K562 (cell line): ENCODE measurements at regions not wholly inside any gene's neighbourhood (a gene's known extent, or its start where the extent isn't known, plus 50 kb on each side); places are given as distances from the start of the nearest gene placed in this dataset.

Source experiments
- ATAC-seq: fragments of 200-7000 bp; cut with Tn5 transposase; 3 replicates; pipeline ENCODE4 v1.9.1; 2020; ENCODE audit warnings: moderate library complexity
- BruUV-seq: library from RNA; stranded (reverse); fragments of 400-500 nt; replicated peaks from 2 replicates; lab custom pipeline; 2021; lab: Mats Ljungman, UMichigan
- CTCF ChIA-PET: fragments of 300-600 bp; formaldehyde crosslinking; extraction: SDS; loops from one replicate; lab custom pipeline; 2021; ENCODE audit warnings: low intra/inter-chr PET ratio; lab: Yijun Ruan, JAX
- POLR2A ChIA-PET: fragments of 300-600, 350-650 bp; sonication (Branson Sonifier 250); formaldehyde crosslinking; extraction: SDS; loops from one replicate; lab custom pipeline; 2021; ENCODE audit warnings: antibody characterized with exemption, inconsistent platforms; lab: Yijun Ruan, JAX
- DNase-seq, 4 experiments: peaks; one replicate each; pipeline versions ENCODE4 v3.0.0 to v3.0.0-alpha.2; 2011 to 2018; ENCODE audit warnings: low spot score in 3 of 4, mixed read lengths in 3 of 4; ENCODE audit errors: extremely low read depth in 1 of 4
- FAIRE-seq: peaks from 2 replicates; lab custom pipeline; 2011; peaks lifted over from hg19 to GRCh38; lab: Jason Lieb, UNC
- H2AFZ ChIP-seq: 2 replicates; pipeline ENCODE4 v1.6.0; 2011; ENCODE audit warnings: low read depth, low read length, control low read depth, inconsistent platforms
- H3K27ac ChIP-seq: fragments of 200-600 bp; 3 replicates; pipeline ENCODE4 v1.8.0; 2011; ENCODE audit warnings: low read depth, mild to moderate bottlenecking, control low read depth, inconsistent platforms, low read length, moderate library complexity, mixed read lengths; ENCODE audit errors: extremely low read depth
- H3K27me3 ChIP-seq, 2 experiments: fragments of 300-600 bp in 1 of 2; 2 replicates in 1 of 2; 3 replicates in 1 of 2; pipeline versions ENCODE4 v1.6.0 to v1.8.0; 2011; ENCODE audit warnings: inconsistent platforms in 2 of 2, low read length in 2 of 2, mild to moderate bottlenecking in 1 of 2, mixed read lengths in 1 of 2, moderate library complexity in 1 of 2; ENCODE audit not compliant: control insufficient read depth in 2 of 2, insufficient read depth in 2 of 2
- H3K36me3 ChIP-seq: fragments of 300-600 bp; 3 replicates; pipeline ENCODE4 v1.8.0; 2011; ENCODE audit warnings: mild to moderate bottlenecking, low read length, inconsistent platforms; ENCODE audit not compliant: control insufficient read depth, insufficient read depth
- H3K4me1 ChIP-seq, 2 experiments: fragments of 200-600 bp in 1 of 2; replicated peaks in 1 of 2; 2 replicates in 1 of 2; 3 replicates in 1 of 2; pipeline versions ENCODE4 v1.5.1 to v1.8.0; 2011; ENCODE audit warnings: inconsistent platforms in 2 of 2, low read length in 2 of 2, mild to moderate bottlenecking in 1 of 2, mixed read lengths in 1 of 2, moderate library complexity in 1 of 2; ENCODE audit not compliant: control insufficient read depth in 2 of 2, insufficient read depth in 2 of 2
- H3K4me2 ChIP-seq: 2 replicates; pipeline ENCODE4 v1.6.1; 2011; ENCODE audit warnings: low read length, control low read depth, inconsistent platforms, mixed read lengths; ENCODE audit not compliant: insufficient read depth
- H3K4me3 ChIP-seq: fragments of 200-600 bp; sonication (generic), shearing (Covaris generic); 2 replicates; pipeline ENCODE4 v1.5.1; 2016; ENCODE audit warnings: control low read depth, inconsistent platforms
- H3K79me2 ChIP-seq: fragments of 200-600 bp; 3 replicates; pipeline ENCODE4 v1.8.0; 2011; ENCODE audit warnings: low read length, inconsistent platforms; ENCODE audit not compliant: control insufficient read depth, insufficient read depth
- H3K9ac ChIP-seq, 2 experiments: 2 replicates each; pipeline versions ENCODE4 v1.6.0 to v1.6.1; 2011; ENCODE audit warnings: low read depth in 2 of 2, low read length in 2 of 2, control low read depth in 1 of 2, inconsistent platforms in 1 of 2, mild to moderate bottlenecking in 1 of 2, mixed read lengths in 1 of 2; ENCODE audit not compliant: insufficient read depth in 1 of 2
- H3K9me1 ChIP-seq: one replicate; pipeline ENCODE4 v1.6.0; 2011; ENCODE audit warnings: inconsistent platforms, mild to moderate bottlenecking, low read length, moderate library complexity; ENCODE audit not compliant: control insufficient read depth, insufficient read depth
- H3K9me3 ChIP-seq: replicated peaks from 2 replicates; pipeline ENCODE4 v1.5.1; 2011; ENCODE audit warnings: low read depth, low read length, inconsistent platforms; ENCODE audit not compliant: control insufficient read depth, insufficient read depth
- H4K20me1 ChIP-seq: replicated peaks from 2 replicates; pipeline ENCODE4 v1.6.1; 2011; ENCODE audit warnings: low read length, inconsistent platforms, mixed read lengths; ENCODE audit not compliant: control insufficient read depth, insufficient read depth
- ASH1L ChIP-seq: fragments of 450-650 bp; IDR thresholded peaks from 2 replicates; pipeline ENCODE4 v1.6.1; 2018; ENCODE audit warnings: borderline replicate concordance, mild to moderate bottlenecking, low read depth; ENCODE audit not compliant: partially characterized antibody
- HCFC1 ChIP-seq: IDR thresholded peaks from 2 replicates; pipeline ENCODE4 v1.6.1; 2012; ENCODE audit warnings: low read depth, low read length, improper control_type of control experiment
- HNRNPL ChIP-seq: fragments of 200-400 bp; formaldehyde crosslinking; IDR thresholded peaks from 2 replicates; pipeline ENCODE4 v1.6.1; 2017; ENCODE audit warnings: low read depth, mild to moderate bottlenecking, low read length
- NELFE ChIP-seq: IDR thresholded peaks from 2 replicates; pipeline ENCODE4 v1.6.1; 2011; ENCODE audit warnings: mild to moderate bottlenecking; ENCODE audit not compliant: insufficient read depth, insufficient read length
- PHF8 ChIP-seq: fragments of 200-600 bp; sonication (generic); IDR thresholded peaks from 2 replicates; pipeline ENCODE4 v1.6.1; 2012; ENCODE audit warnings: mixed run types, mild to moderate bottlenecking, inconsistent platforms, low read length, moderate library complexity, borderline replicate concordance
- SMARCB1 ChIP-seq: IDR thresholded peaks from 2 replicates; pipeline ENCODE4 v1.6.1; 2011; ENCODE audit warnings: improper control_type of control experiment, low read depth; ENCODE audit not compliant: insufficient read length
- TEAD1 ChIP-seq, 2 experiments: fragments of 450-650 bp in 1 of 2; sonication (generic) in 1 of 2; formaldehyde crosslinking; IDR thresholded peaks; 2 replicates each; pipeline versions ENCODE4 v1.4.0 to v1.8.0; 2020 to 2022; ENCODE audit warnings: mild to moderate bottlenecking in 2 of 2, missing genetic modification reagents in 1 of 2
- WGBS: fragments of 100-300 bp; shearing (Covaris generic); methylation state at CpG from one replicate; pipeline ENCODE4 v1.1.6; 2016; ENCODE audit warnings: low coverage, mixed read lengths; ENCODE audit not compliant: insufficient coverage; ENCODE audit errors: missing lambda C conversion rate; 5-methylcytosine and 5-hydroxymethylcytosine counted together
- in situ Hi-C: fragments of 300-500 bp; cut with MboI; formaldehyde crosslinking; loops from 4 replicates; pipeline ENCODE4 v1.15.0; 2018; ENCODE audit warnings: inconsistent platforms, mixed read lengths
- intact Hi-C: fragments of 100-400 bp; cut with micrococcal nuclease; formaldehyde crosslinking; loops from 2 replicates; pipeline ENCODE4 v1.14.2; 2022
- TF ChIP-seq, protein P1 (sequence below): fragments of 450-650 bp; IDR thresholded peaks from 2 replicates; pipeline ENCODE4 v1.6.1; 2016; ENCODE audit warnings: borderline replicate concordance
- TF ChIP-seq, protein P2 (sequence below), 2 experiments: IDR thresholded peaks in 1 of 2; conservative IDR thresholded peaks in 1 of 2; 2 replicates each; pipeline ENCODE4 v1.6.1; 2016; ENCODE audit warnings: low read depth in 2 of 2, mild to moderate bottlenecking in 1 of 2, missing compliant biosample characterization in 1 of 2, missing genetic modification characterization in 1 of 2, moderate library complexity in 1 of 2

DNA sequence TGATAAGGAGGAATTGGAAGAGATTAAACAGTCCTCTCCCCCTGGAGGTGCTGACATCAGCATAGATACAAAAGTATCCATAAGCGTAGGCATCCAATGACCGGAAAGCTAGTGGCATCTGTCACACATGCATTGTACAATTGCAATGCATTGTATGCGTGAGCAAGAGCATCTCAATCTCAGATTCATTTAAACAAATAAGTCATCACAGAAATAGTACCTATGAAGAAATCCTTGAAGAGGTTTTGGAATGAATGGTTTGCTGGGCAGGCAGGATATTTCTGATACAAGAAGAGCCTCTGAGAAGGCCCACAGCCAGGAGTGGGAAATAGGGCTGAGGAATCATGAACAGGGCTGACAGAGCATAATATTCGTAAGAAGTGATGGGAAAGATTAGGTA, 88.9 kb upstream of the ABCD3 start:
- POLR2A ChIA-PET = interaction anchor here (0.6 to 0.8 kb wide), 2 partner anchors 266 to 1446 kb away, joined by 3 read pairs; no protein-coding TSS in a partner anchor
- Histone ChIP-seq H3K4me3 (no peak overlapping the region), H3K9ac (no peak overlapping the region), H2AFZ (no peak overlapping the region), H3K9me1 (no peaks in the 10 kb centered on the region), H3K27ac (no peak overlapping the region)
- ATAC-seq = no peak
- in situ Hi-C loops = no loop called here
- TF ChIP-seq ASH1L (no peak), SMARCB1 (no peak), HCFC1 (no peak), PHF8 (no peak)
- TF ChIP-seq, all 486 proteins: peak for 0
- Histone ChIP-seq H3K4me2 (no peak overlapping the region), H3K36me3 (no peaks in the 10 kb centered on the region), H3K27me3 (peaks cover 6 to 14% of the 10 kb centered on the region in 2 experiments; a peak in 4 of 5 replicates), H4K20me1 (no peaks in the 10 kb centered on the region; the same call in 1 of the 2 replicates), H3K79me2 (no peaks in the 10 kb centered on the region), H3K9me3 (no peaks in the 10 kb centered on the region), H3K4me1 (no peaks in the 10 kb centered on the region; a peak in 1 of 5 replicates)
- 2% methylated on average over 4 of the region's 4 CpGs for WGBS
- FAIRE-seq (no peak), DNase-seq (no peak)
- intact Hi-C loops = no loop called here
- CTCF ChIA-PET = no interaction called here
- BruUV-seq = no TSS peak

DNA sequence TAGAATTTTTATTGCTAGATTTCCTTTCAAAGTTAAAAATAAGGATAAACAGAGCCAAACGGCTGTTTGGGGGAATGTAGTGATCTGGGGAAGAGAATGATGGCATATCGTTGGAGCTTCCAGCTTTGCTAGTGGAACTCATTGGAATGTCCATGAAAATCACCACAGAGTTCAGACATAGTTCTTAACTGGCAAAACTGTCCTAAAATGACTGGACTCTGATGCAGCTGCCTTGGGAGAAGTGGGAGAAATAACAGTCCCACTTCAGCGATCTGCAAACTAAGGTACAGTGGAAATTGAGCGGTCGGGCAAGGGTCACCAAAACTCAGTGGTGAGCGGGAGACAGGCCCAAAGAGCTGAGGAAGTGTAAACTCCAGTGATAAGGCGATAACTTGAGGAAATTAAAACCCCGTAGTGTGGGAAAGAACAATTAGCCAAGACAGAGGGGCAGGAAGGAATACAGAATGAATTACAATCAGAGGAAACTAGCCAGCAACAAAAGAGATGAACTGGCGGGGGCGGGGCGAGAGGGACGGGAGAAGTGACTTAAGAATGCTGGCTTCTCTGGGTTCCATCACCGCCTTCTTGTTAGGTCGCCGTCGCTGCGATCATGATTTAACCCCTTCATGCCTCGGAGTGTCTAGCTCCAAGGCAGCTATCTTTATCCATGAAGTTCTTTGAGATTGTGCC, 89.8 kb upstream of the ARHGAP29 start:
- ATAC-seq (no peak), DNase-seq (no peak), FAIRE-seq (no peak)
- no peaks in the 10 kb centered on the region for H3K4me1 ChIP-seq
- H3K36me3 ChIP-seq = no peaks in the 10 kb centered on the region
- H3K27ac ChIP-seq = no peak overlapping the region
- no peaks in the 10 kb centered on the region for H3K79me2 ChIP-seq
- WGBS = 3% methylated on average over 17 of the region's 18 CpGs
- H3K27me3 ChIP-seq = peaks cover 4 to 10% of the 10 kb centered on the region in 2 experiments; a peak in 4 of 5 replicates
- ChIA-PET CTCF (no interaction called here), POLR2A (interaction anchor here (0.7 kb wide), 1 partner anchor 210 kb away, joined by 3 read pairs; no protein-coding TSS in a partner anchor)
- H3K9ac ChIP-seq = no peak overlapping the region
- intact Hi-C loops = no loop called here
- H3K4me3 ChIP-seq = no peak overlapping the region
- in situ Hi-C loops = no loop called here
- H3K4me2 ChIP-seq = no peak overlapping the region
- H4K20me1 ChIP-seq = no peaks in the 10 kb centered on the region; the same call in 1 of the 2 replicates
- BruUV-seq = no TSS peak
- no peak overlapping the region for H2AFZ ChIP-seq
- no peaks in the 10 kb centered on the region for H3K9me3 ChIP-seq
- H3K9me1 ChIP-seq = no peaks in the 10 kb centered on the region
- TF ChIP-seq, protein P1, sequence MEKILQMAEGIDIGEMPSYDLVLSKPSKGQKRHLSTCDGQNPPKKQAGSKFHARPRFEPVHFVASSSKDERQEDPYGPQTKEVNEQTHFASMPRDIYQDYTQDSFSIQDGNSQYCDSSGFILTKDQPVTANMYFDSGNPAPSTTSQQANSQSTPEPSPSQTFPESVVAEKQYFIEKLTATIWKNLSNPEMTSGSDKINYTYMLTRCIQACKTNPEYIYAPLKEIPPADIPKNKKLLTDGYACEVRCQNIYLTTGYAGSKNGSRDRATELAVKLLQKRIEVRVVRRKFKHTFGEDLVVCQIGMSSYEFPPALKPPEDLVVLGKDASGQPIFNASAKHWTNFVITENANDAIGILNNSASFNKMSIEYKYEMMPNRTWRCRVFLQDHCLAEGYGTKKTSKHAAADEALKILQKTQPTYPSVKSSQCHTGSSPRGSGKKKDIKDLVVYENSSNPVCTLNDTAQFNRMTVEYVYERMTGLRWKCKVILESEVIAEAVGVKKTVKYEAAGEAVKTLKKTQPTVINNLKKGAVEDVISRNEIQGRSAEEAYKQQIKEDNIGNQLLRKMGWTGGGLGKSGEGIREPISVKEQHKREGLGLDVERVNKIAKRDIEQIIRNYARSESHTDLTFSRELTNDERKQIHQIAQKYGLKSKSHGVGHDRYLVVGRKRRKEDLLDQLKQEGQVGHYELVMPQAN = no peak
- no peak for TF ChIP-seq TEAD1 (CRISPR knock-in tag; IDR thresholded peaks at IDR 0.05)
- TF ChIP-seq, protein P2, sequence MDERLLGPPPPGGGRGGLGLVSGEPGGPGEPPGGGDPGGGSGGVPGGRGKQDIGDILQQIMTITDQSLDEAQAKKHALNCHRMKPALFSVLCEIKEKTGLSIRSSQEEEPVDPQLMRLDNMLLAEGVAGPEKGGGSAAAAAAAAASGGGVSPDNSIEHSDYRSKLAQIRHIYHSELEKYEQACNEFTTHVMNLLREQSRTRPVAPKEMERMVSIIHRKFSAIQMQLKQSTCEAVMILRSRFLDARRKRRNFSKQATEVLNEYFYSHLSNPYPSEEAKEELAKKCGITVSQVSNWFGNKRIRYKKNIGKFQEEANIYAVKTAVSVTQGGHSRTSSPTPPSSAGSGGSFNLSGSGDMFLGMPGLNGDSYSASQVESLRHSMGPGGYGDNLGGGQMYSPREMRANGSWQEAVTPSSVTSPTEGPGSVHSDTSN (CRISPR knock-in tag; IDR thresholded peaks at IDR 0.05; ENCODE audit: low read depth) = no peak
- TF ChIP-seq, protein P2 (tag; conservative IDR thresholded peaks at IDR 0.05; ENCODE audit: low read depth) = no peak
- no peak for TF ChIP-seq NELFE
- no peak for TF ChIP-seq HNRNPL
